ENCODE measurements at regions not wholly inside any gene's neighbourhood (a gene's known extent, or its start where the extent isn't known, plus 50 kb on each side); places are given as distances from the start of the nearest gene placed in this dataset.

DNA sequence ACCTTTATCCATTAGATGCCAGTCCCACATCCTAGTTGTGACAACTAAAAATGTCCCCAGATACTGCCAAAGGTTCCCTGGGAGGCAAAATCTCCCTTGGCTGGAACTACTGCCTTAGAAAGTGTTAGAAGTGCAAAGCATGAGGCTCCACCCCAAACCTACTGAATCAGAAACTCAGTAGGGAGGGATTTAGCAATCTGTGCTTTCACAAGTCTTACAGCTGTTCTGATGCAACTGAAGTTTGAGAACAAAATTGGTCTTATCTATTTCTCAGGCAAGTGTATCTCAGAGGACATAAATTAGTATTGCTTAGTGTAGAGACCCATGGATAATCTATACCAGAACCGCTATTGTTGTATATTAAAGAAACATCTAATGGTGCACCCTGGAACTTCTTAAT is 70.2 kb downstream of the CLDN1 start:
- intact Hi-C loops (cut with DNase I), result no loop called here
- no peak for DNase-seq

- intact Hi-C loops (cut with DNase I), result no loop called here
- DNase-seq, result no peak
Observed at GRCh38 chr3:190249414-190249813, 72.8 kb downstream of the CLDN1 start.

- intact Hi-C loops (cut with DNase I), result no loop called here
Observed at GRCh38 chr3:190242147-190242546, 80.1 kb downstream of the CLDN1 start.

DNA sequence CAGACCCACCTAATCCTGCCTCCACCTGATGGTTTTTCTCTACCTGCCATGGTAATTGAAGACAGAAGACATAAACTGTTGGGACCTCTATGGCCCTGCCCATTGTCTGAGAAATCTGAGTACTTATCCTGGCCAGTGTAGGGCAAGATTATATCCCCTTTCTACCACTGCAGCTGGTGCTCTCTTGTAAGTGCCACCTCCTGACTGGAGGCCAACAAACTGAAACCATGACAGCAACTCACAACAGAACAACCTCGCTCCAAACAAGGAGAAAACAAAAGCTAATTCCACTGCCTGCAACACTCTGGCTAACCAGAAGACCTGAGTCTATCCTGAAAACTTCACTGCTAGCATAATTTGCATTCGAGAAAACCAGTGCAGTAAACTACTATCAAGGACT is 82.9 kb downstream of the CLDN1 start:
- intact Hi-C loops (cut with DNase I), result no loop called here
- no peak for DNase-seq

More at GRCh38 chr3:190242147-190242546, 80.1 kb downstream of the CLDN1 start:
- no peak for DNase-seq

GRCh38 chr3:190238871-190239270 is 83.4 kb downstream of the CLDN1 start:
- intact Hi-C loops (cut with DNase I), result no loop called here
- peak in 1 of 10 donors; percentile 54 for DNase-seq

GRCh38 chr3:190234621-190235020 is 87.6 kb downstream of the CLDN1 start:
- no peak for DNase-seq
- intact Hi-C loops (cut with DNase I), result no loop called here

DNA sequence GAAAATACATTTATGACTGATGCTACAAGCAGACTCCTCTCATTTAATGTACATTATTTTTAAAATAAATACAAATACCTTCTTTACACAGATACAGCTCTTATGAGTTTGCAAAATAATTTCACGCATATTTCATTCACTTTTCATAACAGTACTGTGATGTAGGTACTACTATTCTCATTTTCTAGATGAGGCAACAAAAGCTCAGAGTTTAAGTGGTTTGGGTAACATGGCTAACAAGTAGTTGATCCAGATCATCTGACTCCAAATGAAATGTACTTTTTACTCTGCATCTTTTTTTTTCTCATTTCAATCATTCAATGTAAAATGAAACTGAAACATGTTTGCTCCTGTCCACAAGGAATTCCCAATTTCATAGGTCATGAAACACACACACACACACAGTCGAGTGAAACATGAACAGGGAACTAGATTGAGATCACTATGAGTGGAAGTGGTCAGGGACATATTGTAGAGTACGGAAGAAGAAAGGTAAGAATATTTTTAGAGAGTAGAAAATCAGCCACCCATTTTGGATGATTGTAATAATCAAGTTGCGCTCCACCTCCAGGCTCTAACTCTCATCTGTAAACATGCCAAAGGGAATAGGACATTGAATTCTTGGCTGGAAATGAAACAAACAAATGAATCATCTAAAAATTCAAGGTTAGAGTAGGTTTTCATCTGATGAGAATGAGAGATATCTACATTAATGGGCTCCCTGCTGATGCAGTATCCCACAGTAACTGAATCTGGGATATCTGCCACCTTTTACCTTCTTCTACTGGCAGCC is 92.4 kb downstream of the CLDN1 start:
- DNase-seq, result no peak
- intact Hi-C loops (cut with DNase I), result no loop called here

DNA sequence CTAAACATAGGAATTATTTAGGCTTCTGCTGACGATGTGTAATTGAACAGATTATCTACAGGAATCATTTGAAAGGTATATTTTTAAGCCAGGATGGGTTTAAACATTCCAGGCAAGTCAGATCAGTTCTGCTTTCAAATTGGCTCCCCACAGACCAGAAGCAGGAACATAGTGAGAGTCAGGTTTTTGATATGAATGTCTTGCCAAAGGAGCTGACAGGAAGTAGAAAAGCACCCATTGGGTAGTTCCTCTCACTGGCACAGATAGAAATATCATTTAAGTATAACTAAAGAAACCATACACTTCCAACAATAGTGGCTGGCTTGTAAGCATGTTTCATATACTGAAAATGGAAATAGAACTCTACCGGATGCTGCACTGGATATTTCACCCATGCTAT is 95.2 kb downstream of the CLDN1 start:
- intact Hi-C loops (cut with DNase I), result no loop called here

GRCh38 chr3:190224863-190225692 is 97.2 kb downstream of the CLDN1 start:
- intact Hi-C loops (cut with DNase I), result loop anchor here (2.0 kb wide), 2 partner anchors 98 to 200 kb away; partner anchors contain the start of gene CLDN1

More for the DNA sequence above, 95.2 kb downstream of the CLDN1 start:
- DNase-seq, result no peak

DNA sequence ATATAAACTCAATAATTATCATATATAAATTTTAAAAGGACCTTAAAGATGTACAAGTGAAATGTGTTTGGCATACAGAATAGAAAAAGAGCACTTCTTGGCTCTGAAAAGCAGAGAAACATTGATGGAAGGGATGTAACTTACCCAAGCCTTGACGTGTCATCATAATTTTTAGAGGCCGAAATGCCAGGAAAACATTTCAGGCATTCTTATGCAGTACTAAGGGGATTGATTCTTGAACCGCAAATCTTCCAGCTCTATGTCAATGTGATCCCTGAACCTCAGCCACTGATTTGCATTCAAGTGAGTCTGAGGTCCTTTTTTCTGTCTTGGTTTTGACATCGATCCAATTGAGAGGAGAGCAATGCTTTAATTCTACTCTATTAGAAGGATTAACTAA is 97.8 kb downstream of the CLDN1 start:
- DNase-seq, result no peak
- intact Hi-C loops (cut with DNase I), result loop anchor here (2.0 kb wide), 2 partner anchors 98 to 200 kb away; partner anchors contain the start of gene CLDN1

More at GRCh38 chr3:190224863-190225692, 97.2 kb downstream of the CLDN1 start:
- no peak for DNase-seq

DNA sequence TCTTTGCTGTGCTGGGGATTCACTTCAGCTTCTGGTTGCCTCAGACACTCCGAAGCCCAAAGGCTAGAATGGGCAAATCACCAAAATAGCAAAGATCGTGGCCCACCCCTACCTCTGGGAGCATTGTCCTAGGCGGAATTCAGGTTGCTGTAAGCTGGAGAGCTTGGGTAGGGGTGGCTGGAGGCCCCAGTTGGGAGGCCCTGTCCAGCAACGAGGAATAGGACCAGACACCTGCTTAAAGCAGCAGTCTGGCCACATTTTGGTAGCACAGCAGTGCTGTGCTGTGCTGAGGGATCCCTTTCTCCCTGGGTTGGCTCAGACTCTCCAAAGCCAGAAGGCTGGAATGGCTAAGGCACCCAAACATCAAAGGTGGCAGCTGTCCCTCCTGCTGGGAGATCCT is 99.3 kb downstream of the CLDN1 start:
- peak in 1 of 10 donors; percentile 52 for DNase-seq
- intact Hi-C loops (cut with DNase I), result no loop called here

DNA sequence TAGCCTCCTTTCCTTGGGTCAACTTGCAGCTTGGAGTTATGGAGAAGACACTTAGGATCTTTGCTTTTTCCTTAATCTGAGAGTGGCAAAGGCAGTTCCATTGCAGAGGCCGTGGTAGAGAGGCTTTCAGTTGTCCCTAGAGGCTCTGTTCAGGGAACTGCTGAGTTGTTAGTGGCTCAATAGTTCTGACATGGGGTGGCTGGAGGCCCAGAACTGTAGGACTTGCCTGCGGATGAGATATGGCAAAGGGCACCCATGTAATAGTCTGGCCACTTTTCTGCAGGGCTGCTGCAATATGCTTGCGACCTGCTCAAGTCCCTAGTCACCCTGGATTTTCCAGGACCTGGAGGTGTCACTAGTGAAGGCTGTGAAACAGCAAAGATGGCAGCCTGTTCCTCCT is 99.9 kb downstream of the CLDN1 start:
- no peak for DNase-seq
- intact Hi-C loops (cut with DNase I), result no loop called here

GRCh38 chr3:190220362-190220761 is 99.7 kb upstream of the P3H2 start:
- intact Hi-C loops (cut with DNase I), result no loop called here
- no peak for DNase-seq

GRCh38 chr3:190217081-190217480 is 96.4 kb upstream of the P3H2 start:
- intact Hi-C loops (cut with DNase I), result no loop called here
- DNase-seq, result no peak

DNA sequence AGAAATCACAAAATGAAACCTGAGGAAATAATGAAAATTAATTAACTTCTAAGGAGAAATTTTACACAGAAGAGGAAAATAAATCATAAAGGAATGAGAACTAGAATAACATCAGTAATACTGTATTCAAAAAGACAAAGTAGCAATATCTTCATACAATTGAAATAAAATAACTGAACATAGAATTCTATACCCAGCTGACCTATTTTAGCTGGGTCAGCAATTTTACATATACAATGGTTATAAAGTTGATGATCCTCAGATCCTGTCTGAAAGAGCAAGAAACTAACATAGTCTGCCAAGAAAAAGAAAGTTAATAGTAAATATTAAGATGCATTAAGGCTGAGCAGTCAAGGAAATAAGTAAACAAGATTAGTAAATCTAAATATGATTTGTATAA is 93.0 kb upstream of the P3H2 start:
- DNase-seq, result no peak
- intact Hi-C loops (cut with DNase I), result no loop called here

- intact Hi-C loops (cut with DNase I), result no loop called here
- DNase-seq, result no peak
Observed at GRCh38 chr3:190210608-190211007, 89.9 kb upstream of the P3H2 start.

DNA sequence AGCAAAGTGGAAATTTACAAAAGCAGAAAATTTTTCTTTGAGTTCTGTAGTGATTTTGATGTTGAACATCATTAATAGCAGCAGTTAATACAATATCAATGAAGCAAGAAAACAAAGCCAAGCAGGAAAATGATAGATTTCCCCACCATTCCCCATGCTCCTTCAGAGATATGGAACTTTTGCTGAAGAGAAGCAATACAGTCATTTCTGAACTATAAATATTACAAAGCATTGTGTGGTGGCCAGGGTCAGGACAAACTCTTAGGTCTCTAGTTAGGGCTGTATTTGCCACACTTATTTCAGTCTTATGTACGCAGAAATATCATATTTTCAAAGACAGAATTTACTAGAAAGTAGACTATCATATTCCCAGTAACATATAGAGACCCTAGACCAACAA is 88.8 kb upstream of the P3H2 start:
- intact Hi-C loops (cut with DNase I), result no loop called here

DNA sequence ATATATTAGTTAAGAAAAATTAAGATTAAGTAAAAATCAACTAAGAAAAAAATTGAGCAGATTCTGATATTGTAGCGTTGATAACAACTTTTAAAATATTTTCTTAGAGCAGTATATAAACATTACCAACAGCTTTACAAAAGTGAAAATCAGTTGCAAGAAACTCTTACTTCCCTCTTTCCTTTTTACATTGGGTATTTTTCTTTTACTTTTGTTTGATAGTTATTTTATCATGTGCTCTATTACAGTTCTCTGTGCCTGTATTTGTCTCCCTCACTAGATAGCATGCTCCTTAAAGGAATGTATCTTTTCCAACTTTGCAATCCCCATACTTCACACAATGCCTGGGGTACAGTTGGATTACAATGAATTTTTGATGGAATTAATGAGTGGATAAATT is 87.5 kb upstream of the P3H2 start:
- no peak for DNase-seq
- intact Hi-C loops (cut with DNase I), result no loop called here

More for the DNA sequence above, 88.8 kb upstream of the P3H2 start:
- no peak for DNase-seq

DNA sequence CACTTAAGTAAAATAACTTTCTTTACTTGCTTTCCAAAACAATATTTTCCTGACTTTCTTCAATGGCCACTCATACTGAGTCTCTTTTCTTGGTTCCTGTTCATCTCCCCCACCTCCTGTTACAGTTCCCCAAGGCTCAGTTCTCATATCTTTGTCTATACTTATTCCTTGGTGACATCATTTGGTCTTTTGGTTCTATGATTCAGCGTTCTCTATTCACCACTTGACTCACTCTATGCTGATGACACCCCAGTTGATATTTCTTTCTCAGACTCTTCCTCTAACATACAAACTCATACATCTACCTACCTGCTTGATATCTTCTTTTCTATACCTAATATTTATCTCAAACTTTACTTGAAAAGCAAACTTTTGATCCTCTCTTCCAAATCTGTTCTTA is 85.0 kb upstream of the P3H2 start:
- intact Hi-C loops (cut with DNase I), result no loop called here
- DNase-seq, result no peak

DNA sequence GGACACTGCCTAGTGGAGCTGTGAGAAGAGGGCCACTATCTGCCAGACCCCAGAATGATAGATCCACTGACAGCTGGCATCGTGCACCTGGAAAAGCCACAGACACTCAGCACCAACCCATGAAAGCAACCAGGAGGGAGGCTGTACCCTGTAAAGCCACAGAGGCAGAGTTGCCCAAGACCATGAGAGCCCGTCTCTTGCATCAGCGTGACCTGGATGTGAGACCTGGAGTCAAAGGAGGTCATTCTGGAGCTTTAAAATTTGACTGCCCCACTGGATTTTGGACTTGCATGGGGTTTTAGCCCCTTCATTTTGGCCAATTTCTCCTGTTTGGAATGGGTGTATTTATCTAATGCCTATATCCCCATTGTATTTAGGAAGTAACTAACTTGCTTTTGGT is 83.5 kb upstream of the P3H2 start:
- intact Hi-C loops (cut with DNase I), result loop anchor here (5.0 kb wide), 1 partner anchor 187 kb away; no protein-coding TSS in a partner anchor
- no peak for DNase-seq

DNA sequence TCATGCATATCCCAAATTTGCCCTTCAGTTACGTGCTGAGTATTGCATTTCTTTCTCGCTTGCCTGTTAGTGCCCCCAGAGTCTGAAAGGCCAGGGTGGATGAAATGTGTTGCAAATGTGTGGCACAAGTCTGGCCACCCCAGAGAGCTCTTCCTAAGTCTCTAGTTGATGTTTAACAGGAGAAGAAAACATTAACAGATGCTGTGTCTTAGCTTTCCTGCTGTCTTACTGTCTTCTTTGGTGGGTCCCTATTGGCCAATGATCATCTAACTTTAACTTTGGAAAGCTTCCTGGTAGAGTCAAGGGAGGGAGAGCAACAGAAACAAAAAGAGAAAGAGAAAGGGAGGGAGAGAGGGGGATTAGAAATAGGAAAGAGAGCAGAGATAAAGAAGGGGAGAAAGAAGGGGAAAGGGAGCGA is 76.7 kb upstream of the P3H2 start:
- intact Hi-C loops (cut with DNase I), result no loop called here
- no peak for DNase-seq

- DNase-seq, result no peak
- intact Hi-C loops (cut with DNase I), result no loop called here
Observed at GRCh38 chr3:190194506-190194905, 73.8 kb upstream of the P3H2 start.

All from posterior cingulate gyrus (tissue), 11 donors.